ENCODE measurements at regions not wholly inside any gene's neighbourhood (a gene's known extent, or its start where the extent isn't known, plus 50 kb on each side); places are given as distances from the start of the nearest gene placed in this dataset.

- TF ChIP-seq, protein P1, sequence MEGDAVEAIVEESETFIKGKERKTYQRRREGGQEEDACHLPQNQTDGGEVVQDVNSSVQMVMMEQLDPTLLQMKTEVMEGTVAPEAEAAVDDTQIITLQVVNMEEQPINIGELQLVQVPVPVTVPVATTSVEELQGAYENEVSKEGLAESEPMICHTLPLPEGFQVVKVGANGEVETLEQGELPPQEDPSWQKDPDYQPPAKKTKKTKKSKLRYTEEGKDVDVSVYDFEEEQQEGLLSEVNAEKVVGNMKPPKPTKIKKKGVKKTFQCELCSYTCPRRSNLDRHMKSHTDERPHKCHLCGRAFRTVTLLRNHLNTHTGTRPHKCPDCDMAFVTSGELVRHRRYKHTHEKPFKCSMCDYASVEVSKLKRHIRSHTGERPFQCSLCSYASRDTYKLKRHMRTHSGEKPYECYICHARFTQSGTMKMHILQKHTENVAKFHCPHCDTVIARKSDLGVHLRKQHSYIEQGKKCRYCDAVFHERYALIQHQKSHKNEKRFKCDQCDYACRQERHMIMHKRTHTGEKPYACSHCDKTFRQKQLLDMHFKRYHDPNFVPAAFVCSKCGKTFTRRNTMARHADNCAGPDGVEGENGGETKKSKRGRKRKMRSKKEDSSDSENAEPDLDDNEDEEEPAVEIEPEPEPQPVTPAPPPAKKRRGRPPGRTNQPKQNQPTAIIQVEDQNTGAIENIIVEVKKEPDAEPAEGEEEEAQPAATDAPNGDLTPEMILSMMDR (IDR thresholded peaks at IDR 0.05; ENCODE audit: low read depth, low read length, missing control alignments), result no peak
- in situ Hi-C loops (cut with HindIII; ENCODE audit: low sequenced_read_pairs), result no loop called here
- DNase-seq (ENCODE audit: low read depth), result no peak
- H3K4me3 ChIP-seq (ENCODE audit: low read depth, low read length), result no peak overlapping the region
Measured at GRCh38 chr13:79267560-79267959, 138.5 kb downstream of the RBM26 start.

GRCh38 chr13:79258489-79258888 lies 147.6 kb downstream of the RBM26 start:
- in situ Hi-C loops (cut with HindIII; ENCODE audit: low sequenced_read_pairs), result no loop called here
- H3K4me3 ChIP-seq (ENCODE audit: low read depth, low read length), result no peak overlapping the region
- TF ChIP-seq, protein P1 (IDR thresholded peaks at IDR 0.05; ENCODE audit: low read depth, low read length, missing control alignments), result no peak
- DNase-seq (ENCODE audit: low read depth), result no peak

DNA sequence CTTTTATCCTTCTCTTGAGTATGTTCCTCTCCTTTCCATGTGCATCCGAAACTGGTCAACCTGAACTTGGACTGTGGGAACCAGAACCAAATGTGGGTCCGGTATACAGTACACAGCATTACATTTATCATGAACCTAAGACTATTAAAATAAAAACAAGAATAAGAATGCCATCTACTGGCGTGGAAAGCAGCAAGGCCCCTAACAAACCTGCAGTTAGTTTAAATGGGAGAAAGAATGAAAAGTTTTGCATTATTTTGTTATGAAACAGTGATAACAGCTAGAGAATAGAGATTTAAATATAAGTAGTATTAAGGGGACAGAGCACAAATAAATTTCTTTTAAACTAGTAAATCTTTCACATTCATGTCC lies 159.5 kb downstream of the RBM26 start:
- TF ChIP-seq, protein P1 (IDR thresholded peaks at IDR 0.05; ENCODE audit: low read depth, low read length, missing control alignments), result no peak
- no peak for DNase-seq (ENCODE audit: low read depth)
- in situ Hi-C loops (cut with HindIII; ENCODE audit: low sequenced_read_pairs), result no loop called here
- H3K4me3 ChIP-seq (ENCODE audit: low read depth, low read length), result no peak overlapping the region

DNA sequence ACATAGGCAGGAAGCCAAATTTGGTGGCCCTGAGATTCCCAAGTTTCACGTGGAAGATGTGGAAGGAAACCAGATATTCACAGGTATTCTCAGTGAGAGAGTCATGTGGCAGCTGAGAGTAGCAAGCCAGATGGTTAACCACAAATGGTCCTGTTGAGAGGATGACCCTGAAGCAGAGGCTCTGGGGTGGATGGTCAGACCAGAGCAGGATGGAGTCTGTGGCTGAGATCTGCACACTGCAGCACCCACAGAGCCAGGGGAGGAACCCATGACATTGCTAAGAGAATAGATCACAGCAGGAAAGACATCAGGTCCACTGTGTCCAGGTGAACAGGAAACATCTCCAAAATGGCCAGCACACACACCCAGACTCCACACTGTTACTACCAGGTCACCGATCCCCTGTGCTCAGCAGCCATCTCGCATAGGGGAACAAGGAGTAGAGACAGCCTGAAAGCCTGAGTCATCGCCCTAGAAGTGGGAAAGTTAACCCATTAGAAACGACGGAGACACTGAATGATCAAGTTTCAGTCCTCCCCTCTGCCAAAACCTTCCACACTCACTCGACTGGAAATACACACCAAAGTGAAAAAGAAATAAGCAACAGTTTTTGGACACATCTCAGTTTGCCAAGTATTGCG lies 160.0 kb downstream of the RBM26 start:
- in situ Hi-C loops (cut with HindIII; ENCODE audit: low sequenced_read_pairs), result no loop called here
- no peak for DNase-seq (ENCODE audit: low read depth)
- TF ChIP-seq, protein P1 (IDR thresholded peaks at IDR 0.05; ENCODE audit: low read depth, low read length, missing control alignments), result no peak
- no peak overlapping the region for H3K4me3 ChIP-seq (ENCODE audit: low read depth, low read length)

DNA sequence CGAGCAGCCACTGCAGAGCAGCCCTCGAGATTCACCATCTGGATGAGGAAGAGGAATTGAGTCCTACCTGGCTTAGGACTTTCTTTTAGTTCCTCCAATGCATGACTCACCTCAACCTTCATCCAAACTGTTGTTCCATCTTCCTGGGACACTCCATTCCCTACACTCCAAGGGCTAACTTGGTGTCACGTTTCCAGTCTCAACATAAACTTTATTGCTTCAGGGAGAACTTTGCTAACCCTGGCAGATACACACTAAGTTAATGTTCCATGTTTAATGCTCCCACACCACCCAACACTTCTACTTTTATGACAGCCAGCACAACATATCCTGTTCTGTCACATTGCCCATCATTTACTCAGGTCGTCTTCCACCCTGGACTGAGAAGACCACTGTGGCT lies 164.4 kb downstream of the RBM26 start:
- H3K4me3 ChIP-seq (ENCODE audit: low read depth, low read length), result no peak overlapping the region
- TF ChIP-seq, protein P1 (IDR thresholded peaks at IDR 0.05; ENCODE audit: low read depth, low read length, missing control alignments), result no peak
- in situ Hi-C loops (cut with HindIII; ENCODE audit: low sequenced_read_pairs), result no loop called here
- DNase-seq (ENCODE audit: low read depth), result no peak

DNA sequence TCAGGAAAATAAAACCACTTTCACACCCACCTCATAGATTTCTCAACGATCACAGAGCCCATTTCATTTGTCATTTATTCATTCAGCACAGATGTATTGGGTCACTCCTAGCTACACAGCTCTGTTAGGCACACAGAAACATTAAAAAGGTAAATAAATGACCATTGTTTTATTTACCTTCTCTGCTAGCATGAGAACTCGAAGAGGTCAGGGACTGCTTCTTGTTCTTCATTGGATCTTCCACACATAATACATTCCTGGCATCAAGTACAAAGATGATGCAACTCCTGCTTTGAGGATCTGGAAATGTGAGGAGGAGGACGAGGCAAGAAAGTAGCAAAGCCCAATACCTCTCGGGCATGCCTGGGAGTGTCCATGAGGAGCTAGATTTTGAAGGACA lies 168.1 kb downstream of the RBM26 start:
- in situ Hi-C loops (cut with HindIII; ENCODE audit: low sequenced_read_pairs), result no loop called here
- H3K4me3 ChIP-seq (ENCODE audit: low read depth, low read length), result no peak overlapping the region
- DNase-seq (ENCODE audit: low read depth), result no peak

More for the DNA sequence above, 168.1 kb downstream of the RBM26 start:
- TF ChIP-seq, protein P1 (IDR thresholded peaks at IDR 0.05; ENCODE audit: low read depth, low read length, missing control alignments), result no peak
